Loucy (cell line): ENCODE measurements at regions not wholly inside any gene's neighbourhood (a gene's known extent, or its start where the extent isn't known, plus 50 kb on each side); places are given as distances from the start of the nearest gene placed in this dataset.

Experiments used
- EZH2phosphoT487 ChIP-seq: fragments of 200-600 bp; IDR thresholded peaks from 2 replicates; pipeline ENCODE4 v1.6.1; 2018; ENCODE audit warnings: antibody characterized with exemption, mild to moderate bottlenecking, moderate library complexity, borderline replicate concordance
- TF ChIP-seq, protein P1 (sequence below): fragments of 200-600 bp; sonication (generic); conservative IDR thresholded peaks from 2 replicates; pipeline ENCODE4 v1.5.1; 2014; ENCODE audit warnings: mild to moderate bottlenecking, antibody characterized with exemption, low read length

DNA sequence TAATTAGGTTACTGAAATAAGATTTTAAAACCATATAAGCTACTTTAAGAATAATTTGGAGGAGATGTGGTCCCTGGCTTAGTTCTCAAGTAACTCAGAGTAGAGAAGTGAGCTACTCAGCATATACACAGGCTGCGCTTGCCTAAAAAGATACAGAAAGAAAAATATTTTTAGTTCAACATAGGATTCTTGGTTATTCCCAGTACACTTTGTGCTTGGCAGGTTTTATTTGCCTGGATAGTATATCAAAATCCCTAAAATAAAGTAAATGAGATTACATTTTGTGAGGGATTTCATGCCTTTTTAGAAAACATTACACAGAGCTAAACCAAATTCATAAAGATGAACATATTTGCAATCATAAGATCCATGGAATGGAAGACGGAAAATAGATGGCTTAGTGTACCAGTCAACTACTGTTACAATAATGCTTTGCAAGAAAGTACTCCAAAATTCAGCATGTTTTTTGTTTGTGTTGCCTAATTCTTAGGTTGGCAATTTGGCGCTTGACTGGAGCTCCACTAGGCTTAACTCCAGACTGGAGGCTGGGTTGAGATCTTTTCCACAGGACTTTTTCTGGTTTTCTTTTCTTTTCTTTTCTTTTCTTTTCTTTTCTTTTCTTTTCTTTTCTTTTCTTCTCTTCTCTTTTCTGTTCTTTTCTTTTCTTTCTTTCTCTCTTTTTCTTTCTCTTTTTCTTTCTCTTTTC is 600.5 kb upstream of the SYT4 start:
- TF ChIP-seq, protein P1, sequence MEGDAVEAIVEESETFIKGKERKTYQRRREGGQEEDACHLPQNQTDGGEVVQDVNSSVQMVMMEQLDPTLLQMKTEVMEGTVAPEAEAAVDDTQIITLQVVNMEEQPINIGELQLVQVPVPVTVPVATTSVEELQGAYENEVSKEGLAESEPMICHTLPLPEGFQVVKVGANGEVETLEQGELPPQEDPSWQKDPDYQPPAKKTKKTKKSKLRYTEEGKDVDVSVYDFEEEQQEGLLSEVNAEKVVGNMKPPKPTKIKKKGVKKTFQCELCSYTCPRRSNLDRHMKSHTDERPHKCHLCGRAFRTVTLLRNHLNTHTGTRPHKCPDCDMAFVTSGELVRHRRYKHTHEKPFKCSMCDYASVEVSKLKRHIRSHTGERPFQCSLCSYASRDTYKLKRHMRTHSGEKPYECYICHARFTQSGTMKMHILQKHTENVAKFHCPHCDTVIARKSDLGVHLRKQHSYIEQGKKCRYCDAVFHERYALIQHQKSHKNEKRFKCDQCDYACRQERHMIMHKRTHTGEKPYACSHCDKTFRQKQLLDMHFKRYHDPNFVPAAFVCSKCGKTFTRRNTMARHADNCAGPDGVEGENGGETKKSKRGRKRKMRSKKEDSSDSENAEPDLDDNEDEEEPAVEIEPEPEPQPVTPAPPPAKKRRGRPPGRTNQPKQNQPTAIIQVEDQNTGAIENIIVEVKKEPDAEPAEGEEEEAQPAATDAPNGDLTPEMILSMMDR: no peak
- TF ChIP-seq EZH2phosphoT487: no peak
